WTC11 (cell line): ENCODE measurements at regions not wholly inside any gene's neighbourhood (a gene's known extent, or its start where the extent isn't known, plus 50 kb on each side); places are given as distances from the start of the nearest gene placed in this dataset.

Experiments used
- CTCF ChIP-seq: fragments of 200-600 bp; IDR thresholded peaks from 2 replicates; pipeline ENCODE4 v1.8.0; 2022; ENCODE audit warnings: antibody characterized with exemption
- NFE2L1 ChIP-seq: sonication (generic); formaldehyde crosslinking; IDR thresholded peaks from 2 replicates; pipeline ENCODE4 v1.8.1; 2023; ENCODE audit warnings: missing genetic modification reagents
- NFYB ChIP-seq: sonication (generic); formaldehyde crosslinking; conservative IDR thresholded peaks from 2 replicates; pipeline ENCODE4 v1.8.0; 2022; ENCODE audit warnings: low read depth, missing genetic modification reagents
- PRDM15 ChIP-seq: sonication (generic); formaldehyde crosslinking; IDR thresholded peaks from 2 replicates; pipeline ENCODE4 v1.8.0; 2022; ENCODE audit warnings: missing genetic modification reagents
- PREB ChIP-seq: sonication (generic); formaldehyde crosslinking; IDR thresholded peaks from 2 replicates; pipeline ENCODE4 v1.8.1; 2022; ENCODE audit warnings: mild to moderate bottlenecking, missing genetic modification reagents, moderate library complexity, borderline replicate concordance
- USF2 ChIP-seq: sonication (generic); formaldehyde crosslinking; IDR thresholded peaks from 2 replicates; pipeline ENCODE4 v1.8.1; 2023; ENCODE audit warnings: mild to moderate bottlenecking, missing genetic modification reagents, moderate library complexity
- ZNF423 ChIP-seq: fragments of 250-450 bp; sonication (Bioruptor Pico); IDR thresholded peaks from 2 replicates; pipeline ENCODE4 v2.1.2; 2022; ENCODE audit warnings: mild to moderate bottlenecking, moderate library complexity
- ZNF512 ChIP-seq: sonication (generic); formaldehyde crosslinking; IDR thresholded peaks from 2 replicates; pipeline ENCODE4 v1.8.1; 2022; ENCODE audit warnings: missing genetic modification reagents, borderline replicate concordance

- TF ChIP-seq NFYB (CRISPR knock-in tag), result no peak
- TF ChIP-seq CTCF, result no peak
- no peak for TF ChIP-seq ZNF423 (CRISPR knock-in tag)
- TF ChIP-seq PREB, result no peak
- no peak for TF ChIP-seq NFE2L1 (CRISPR knock-in tag)
- TF ChIP-seq ZNF512 (CRISPR knock-in tag), result no peak
- no peak for TF ChIP-seq USF2 (CRISPR knock-in tag)
- no peak for TF ChIP-seq PRDM15
These were observed 220.5 kb upstream of the ID2 start for GRCh38 chr2:8461341-8461740.
